GM13976 (cell line): ENCODE measurements at regions not wholly inside any gene's neighbourhood (a gene's known extent, or its start where the extent isn't known, plus 50 kb on each side); places are given as distances from the start of the nearest gene placed in this dataset.
"Not testable (repeated sequence)": the region's sequence is repeated elsewhere in the genome, so short reads cannot be mapped to it uniquely, and the experiment has no call there.

Source experiments
- DNase-seq: peaks from one replicate; pipeline ENCODE4 v3.0.0; 2012; ENCODE audit warnings: low spot score
- in situ Hi-C: fragments of 300-500 bp; cut with MboI; formaldehyde crosslinking; loops from one replicate; pipeline ENCODE4 v1.12.0; 2022; ENCODE audit warnings: low sequenced_read_pairs, mixed read lengths, inconsistent platforms; ENCODE audit not compliant: unreplicated experiment
- TF ChIP-seq, protein P1 (sequence below): IDR thresholded peaks from 2 replicates; pipeline ENCODE4 v1.5.1; 2012; ENCODE audit warnings: borderline replicate concordance, mild to moderate bottlenecking; ENCODE audit not compliant: insufficient read depth; ENCODE audit errors: extremely low read depth, missing control alignments, control extremely low read depth

DNA sequence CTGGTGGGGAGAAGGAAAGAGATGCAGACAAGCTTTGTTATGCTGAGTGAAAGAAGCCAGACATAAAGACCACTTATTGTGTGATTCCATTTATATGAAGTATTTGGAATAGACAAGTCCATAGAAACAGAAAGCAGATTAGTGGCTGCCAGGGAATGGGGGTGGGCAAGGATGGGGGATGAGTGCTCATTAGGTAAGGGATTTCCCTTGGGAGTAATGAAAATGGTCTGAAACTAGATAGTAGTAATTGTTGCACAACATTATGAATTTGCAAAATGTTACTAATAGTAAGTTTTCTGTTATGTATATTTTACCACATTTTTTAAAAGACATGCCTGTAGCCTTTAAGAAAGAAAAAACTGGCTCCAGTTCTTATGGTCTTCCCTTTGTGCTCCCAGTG, 154.9 kb downstream of the LNPK start:
- no peak for DNase-seq
- TF ChIP-seq, protein P1, sequence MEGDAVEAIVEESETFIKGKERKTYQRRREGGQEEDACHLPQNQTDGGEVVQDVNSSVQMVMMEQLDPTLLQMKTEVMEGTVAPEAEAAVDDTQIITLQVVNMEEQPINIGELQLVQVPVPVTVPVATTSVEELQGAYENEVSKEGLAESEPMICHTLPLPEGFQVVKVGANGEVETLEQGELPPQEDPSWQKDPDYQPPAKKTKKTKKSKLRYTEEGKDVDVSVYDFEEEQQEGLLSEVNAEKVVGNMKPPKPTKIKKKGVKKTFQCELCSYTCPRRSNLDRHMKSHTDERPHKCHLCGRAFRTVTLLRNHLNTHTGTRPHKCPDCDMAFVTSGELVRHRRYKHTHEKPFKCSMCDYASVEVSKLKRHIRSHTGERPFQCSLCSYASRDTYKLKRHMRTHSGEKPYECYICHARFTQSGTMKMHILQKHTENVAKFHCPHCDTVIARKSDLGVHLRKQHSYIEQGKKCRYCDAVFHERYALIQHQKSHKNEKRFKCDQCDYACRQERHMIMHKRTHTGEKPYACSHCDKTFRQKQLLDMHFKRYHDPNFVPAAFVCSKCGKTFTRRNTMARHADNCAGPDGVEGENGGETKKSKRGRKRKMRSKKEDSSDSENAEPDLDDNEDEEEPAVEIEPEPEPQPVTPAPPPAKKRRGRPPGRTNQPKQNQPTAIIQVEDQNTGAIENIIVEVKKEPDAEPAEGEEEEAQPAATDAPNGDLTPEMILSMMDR: no peak
- in situ Hi-C loops: no loop called here

DNA sequence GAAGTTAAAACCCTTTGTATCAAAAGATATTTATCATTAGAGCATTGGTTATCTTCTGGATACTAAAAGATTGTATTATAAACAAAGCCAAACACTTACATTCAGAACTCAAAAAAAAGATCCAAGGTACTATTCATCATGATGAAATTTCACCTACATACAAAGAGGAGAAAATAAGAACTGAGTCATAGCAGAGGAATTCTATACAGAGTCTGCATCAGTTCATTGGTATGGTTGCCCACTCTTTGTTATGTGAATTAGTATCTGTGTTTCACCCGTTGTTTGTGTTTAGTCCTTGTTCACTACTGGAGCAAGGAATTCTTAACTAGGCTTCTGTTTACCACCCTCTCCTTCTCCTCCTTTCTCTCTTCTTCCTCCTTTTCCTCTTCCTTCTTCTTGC, 157.9 kb downstream of the LNPK start:
- DNase-seq: no peak
- TF ChIP-seq, protein P1: no peak
- in situ Hi-C loops: no loop called here

DNA sequence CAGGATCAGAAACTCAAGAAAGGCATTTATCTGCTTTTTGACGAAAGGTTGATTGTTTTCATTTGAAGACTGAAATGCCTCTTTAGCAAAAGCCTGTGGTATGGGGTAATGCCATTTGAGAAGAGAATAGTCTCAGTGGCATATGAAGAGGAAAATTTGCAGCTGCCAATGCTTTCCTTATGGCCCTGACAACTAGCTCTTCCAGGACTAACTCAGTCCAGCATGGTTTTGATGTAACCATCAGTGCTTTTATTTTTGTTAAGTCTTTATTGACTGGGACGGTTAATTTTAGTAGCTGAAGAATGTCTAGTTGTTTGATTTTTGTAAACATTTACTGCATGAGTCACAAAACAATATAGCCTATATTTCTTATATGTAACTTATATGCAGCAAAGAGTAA, 158.4 kb downstream of the LNPK start:
- in situ Hi-C loops: no loop called here
- DNase-seq: no peak
- TF ChIP-seq, protein P1: no peak

DNA sequence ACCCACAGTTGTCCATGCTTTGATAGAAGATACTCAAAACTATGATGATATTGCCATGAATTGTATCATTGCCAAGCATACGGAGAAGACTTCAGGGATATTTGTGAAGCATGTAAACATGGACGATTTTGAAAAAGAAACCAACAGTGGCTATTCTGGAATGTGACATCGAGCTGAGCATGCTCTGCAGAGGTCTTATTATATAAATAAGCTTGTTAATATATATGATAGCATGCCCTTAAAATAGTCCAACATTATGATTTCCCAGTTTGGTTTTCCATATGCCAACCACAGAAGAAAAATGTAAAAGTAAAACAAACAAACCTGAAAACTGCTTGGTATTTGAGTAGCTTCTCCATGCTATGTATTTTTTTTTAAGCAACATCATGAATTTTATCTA, 159.1 kb downstream of the LNPK start:
- in situ Hi-C loops: no loop called here
- DNase-seq: no peak

DNA sequence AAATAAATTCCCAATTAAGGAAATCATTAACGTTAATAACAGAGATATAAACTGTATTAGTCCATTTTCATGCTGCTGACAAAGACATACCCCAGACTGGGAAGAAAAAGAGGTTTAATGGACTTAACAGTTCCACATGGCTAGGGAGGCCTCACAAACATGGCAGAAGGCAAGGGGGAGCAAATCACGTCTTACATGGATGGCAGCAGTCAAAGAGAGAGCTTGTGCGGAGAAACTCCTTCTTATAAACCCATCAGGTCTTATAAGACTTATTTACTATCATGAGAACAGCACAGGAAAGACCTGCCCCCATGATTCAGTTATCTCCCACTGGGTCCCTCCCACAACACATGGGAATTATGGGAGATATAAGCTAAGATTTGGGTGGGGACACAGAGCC, 161.3 kb downstream of the LNPK start:
- DNase-seq, in situ Hi-C loops: not testable (repeated sequence)

More for the DNA sequence above, 159.1 kb downstream of the LNPK start:
- TF ChIP-seq, protein P1: no peak

DNA sequence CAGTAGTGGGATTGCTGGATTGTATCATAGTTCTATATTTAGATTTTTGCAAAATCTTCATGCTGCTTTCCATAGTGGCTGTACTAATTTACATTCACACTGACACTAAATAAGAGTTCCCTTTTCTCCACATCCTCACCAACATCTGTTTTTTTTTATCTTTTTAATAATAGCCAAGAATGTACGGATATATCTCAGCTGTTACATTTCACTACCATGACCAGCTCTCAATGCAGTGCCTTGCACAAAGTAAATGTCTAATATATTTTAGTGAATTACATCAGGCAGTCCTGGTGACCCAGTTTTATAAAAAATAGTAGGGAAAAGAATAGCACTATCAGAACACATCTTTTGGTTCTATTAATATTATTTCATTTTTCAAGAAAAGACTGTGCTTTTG, 161.8 kb downstream of the LNPK start:
- in situ Hi-C loops: no loop called here
- TF ChIP-seq, protein P1: no peak
- DNase-seq: no peak

DNA sequence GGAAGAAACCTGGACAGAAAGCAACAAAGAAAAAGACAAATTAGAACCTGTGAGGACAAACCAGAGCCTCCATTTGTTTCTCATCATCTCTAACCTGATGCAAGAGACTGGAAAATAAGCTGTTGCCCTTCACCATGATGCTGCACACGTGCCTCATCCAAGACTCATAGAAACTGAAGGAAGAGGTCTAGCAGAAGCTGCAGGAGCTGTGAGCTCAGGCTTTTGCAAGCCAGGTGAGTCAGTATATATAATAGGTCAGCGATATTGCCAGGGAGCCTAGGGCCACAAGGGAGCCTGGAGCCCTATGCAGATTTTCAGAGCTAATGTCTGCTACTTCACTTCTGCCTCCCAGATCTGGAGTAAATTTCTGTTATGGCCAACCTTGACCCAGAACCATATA, 163.1 kb downstream of the LNPK start:
- DNase-seq: no peak
- TF ChIP-seq, protein P1: no peak
- in situ Hi-C loops: no loop called here
